ENCODE measurements at regions not wholly inside any gene's neighbourhood (a gene's known extent, or its start where the extent isn't known, plus 50 kb on each side); places are given as distances from the start of the nearest gene placed in this dataset.

DNA sequence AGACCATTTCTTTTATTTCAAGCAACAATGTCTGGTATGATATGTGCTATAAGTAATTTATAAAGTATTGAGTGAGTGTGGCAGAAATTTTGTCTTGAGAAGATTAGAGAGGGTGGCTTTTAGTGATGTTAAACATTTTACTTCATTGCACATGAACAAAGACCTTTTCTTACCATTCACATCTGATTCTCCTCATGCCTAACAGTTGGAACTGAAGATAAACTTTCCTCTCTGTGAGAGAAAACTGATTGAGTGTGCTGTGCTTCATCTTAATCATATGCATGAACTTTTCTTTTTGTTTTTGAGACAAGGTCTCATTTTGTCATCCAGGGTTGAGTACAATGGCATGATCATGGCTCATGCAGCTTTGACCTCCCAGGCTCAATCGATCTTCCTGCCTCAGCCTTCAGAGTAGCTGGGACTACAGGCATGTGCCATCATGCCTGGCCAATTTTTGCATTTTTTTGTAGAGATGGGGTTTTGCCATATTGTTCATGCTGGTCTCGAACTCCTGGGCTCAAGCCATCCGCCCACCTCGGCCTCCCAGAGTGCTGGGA, 377.7 kb upstream of the GOLIM4 start:
- no peak for DNase-seq (ENCODE audit: low read depth in 1 of 2, low spot score in 1 of 2)

DNA sequence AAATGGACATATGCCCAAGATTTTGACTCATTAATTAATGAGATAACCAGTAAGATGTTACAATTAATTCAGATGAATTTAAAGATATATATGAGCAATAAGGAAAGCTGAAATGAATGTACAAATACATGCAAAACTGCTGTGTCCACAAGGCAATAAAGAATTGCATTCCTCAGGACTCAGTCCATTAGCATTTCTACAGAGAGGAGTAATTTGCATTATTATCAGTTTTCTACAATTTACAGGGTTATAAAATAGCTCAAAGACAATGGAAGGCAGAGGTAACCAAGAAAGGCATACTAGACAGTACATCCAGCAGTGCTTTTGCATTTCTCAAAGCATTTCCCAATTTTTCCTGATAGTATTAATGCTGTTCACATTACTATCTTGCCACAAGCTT, 377.1 kb upstream of the GOLIM4 start:
- no peak for DNase-seq (ENCODE audit: low read depth in 1 of 2, low spot score in 1 of 2)

DNA sequence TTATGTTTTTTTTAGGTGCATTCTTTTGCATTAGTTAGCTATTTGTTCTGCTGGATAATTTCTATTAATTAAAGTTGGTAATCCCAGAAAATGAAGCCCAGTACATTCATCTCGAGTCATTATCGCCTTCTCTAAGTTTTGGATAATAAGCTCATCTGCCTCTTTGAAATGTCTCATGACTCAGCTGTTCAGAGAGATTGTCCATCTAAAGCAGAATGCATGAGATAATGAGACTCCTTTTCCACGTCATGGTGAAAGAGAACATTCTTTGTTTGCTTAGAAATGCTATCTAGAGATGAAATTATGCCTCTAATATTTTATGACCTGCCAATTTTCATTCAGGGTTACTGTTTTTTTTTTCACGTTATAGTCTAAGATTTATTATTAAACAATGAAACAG, 374.7 kb upstream of the GOLIM4 start:
- no peak for DNase-seq (ENCODE audit: low read depth in 1 of 2, low spot score in 1 of 2)

DNA sequence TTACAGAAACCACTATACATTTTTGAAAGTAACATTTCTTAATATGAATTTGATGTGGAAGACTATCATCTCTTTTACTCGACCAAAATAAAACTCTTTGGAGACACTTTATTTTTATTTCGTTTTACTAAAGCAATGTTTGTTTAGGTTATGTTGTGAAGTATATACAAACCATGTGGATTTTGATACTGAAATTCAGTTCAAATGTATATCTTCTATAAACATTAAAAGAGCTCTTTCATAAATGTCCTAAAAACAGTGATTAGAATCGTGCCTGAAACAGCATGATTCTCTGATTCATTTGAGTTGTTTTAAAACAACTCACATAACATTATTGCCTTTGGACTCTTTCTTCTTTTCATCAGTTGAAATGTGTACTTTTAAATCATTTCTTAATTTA, 373.7 kb upstream of the GOLIM4 start:
- DNase-seq (ENCODE audit: low read depth in 1 of 2, low spot score in 1 of 2): no peak

DNA sequence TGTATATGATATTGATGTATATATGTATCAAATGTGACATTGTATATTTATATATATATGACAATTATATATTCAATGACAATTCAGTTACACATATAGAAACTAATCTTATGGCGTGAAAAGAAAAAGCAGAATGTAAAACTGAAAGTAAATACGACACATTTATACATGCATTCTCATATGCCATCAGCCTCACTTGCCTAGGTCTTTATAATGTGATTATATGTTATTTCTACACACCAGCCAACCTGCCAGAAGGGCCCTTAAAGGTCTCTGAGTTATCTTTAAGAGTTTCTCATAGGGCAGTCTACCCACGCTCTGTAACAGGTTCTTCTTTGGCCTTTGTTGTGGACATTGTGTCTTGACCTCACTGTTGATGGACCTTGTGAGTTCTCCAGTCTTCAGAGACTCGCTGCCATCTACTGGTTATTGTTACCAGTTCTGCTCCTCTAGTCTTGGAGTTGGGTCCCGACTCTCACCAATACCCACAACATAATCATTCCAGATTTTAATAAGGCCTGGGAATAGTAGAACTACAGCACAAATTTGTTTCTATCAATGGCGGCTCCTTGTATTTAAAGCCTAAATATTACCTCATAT, 371.5 kb upstream of the GOLIM4 start:
- DNase-seq (ENCODE audit: low read depth in 1 of 2, low spot score in 1 of 2): no peak

DNA sequence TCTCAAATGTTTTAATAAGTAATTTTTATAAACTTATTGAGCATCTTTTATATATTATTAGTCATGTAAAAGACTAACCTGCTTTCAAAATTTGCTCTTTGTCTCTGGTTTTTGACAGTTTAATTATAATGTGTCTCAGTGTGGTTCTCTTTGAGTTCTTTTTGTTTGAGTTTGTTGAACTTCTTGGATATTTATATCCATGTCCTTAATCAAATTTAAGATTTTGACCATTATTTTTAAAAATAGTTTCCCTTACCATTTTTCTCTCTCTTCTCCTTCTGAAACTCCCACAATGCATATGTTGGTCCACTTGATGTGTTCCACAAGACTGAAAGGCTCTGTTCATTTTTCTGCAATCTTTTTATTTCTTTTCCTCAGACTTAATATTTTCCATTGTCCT, 366.1 kb upstream of the GOLIM4 start:
- DNase-seq (ENCODE audit: low read depth in 1 of 2, low spot score in 1 of 2): no peak

DNA sequence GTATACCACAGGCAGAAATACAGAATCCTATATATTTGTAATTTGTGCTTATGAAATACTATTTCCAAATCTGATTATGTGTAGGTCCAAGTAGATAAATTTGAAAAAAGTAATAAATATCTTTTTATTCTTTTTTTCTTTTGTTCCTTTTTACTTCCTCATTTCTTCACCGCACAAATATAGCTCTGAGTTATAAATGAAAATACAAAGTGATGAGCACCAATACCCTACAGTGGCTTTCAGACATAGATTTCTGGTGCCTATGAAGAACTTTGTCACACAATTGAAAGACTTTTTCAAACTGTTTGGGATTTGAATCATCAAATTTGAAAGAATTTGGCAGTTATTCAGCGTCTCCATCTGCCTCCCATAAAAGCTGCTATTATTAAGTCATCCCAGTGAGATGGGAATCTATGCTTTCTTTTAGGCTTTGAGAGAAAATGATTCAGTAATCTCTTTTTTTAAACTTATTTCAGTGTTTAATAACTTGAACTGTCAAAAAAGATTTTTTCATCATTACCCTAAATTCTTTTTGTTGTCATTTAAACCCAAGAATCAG, 363.6 kb upstream of the GOLIM4 start:
- DNase-seq (ENCODE audit: low read depth in 1 of 2, low spot score in 1 of 2): no peak

DNA sequence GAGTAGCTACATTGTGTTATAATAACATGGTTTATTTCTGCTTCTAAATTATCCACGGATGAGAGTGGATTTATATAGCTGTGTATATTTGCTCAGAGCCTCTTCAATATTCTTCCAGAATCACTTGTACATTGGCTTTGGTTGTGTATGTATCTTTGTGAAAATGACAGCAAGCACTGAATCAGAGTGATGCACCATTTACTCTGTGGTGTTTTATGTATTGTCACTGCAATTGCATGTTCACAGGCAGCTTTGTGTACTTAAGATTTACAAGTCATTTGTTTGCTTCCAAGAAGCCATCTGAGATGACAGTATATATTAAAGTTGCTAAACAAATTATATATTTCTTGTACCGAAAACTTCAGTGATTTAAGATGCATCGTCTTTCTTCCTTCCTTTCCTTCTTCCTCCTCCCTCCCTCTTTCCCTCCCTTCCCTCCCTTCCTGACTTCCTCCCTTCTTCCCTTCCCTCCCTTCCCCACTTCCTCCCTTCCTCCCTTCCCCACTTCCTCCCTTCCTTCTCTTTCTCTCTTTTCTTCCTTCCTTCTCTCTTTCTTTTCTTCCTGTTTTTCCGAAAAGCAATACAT, 362.3 kb upstream of the GOLIM4 start:
- no peak for DNase-seq (ENCODE audit: low read depth in 1 of 2, low spot score in 1 of 2)

DNA sequence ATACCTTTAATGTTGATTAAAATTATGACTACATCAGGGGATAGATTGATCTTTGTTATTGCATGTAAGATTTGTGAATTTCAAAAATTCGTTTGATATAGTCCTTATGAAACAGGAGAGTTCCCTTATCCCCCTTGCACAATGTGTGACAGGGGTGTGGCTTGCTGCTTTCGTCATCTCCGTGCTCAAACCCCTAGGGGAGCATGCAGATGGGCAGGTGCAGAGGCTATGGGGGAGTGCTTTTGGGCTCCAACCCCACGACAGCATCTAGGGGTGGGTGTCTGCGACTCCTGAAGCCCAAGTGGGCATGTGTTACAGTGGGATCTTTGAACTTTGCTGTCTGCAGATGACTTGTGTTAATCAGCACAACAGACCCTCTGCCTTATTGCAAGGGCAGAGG, 360.1 kb upstream of the GOLIM4 start:
- no peak for DNase-seq (ENCODE audit: low read depth in 1 of 2, low spot score in 1 of 2)

DNA sequence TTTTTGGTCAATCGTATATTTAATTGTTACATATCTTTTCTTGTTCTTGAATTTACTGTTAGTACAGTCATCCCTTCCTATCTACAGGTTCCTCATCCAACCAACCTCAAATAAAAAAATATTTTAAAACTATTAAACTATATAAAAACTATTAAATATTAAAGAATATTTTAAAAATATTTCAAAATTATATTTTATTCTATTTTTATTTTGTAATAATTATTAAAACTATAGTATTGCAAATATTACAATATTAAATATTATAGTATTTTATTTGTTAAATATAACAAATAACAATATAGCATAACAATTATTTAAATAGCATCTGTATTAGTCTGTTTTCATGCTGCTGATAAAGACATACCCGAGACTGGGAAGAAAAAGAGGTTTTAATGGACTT, 357.9 kb upstream of the GOLIM4 start:
- no peak for DNase-seq (ENCODE audit: low read depth in 1 of 2, low spot score in 1 of 2)

DNA sequence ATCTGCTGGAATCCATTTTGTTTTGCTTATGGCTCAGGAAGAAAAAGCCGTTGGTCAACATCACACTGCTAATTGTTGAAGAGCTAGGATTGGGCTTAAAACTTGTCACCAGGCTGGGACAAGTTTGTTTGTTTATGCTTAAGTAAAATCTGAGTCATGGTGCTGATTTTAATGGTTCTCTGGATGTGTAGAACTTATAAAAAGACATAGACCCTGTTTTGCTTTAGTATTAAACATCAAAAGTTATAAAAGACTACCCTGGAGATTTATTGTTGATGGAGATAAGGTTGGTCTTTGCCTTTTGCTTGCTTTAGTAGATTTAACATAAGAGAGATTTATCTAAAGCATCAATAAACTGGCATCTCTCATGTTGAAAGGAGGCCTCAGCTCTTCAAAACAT, 348.2 kb upstream of the GOLIM4 start:
- no peak for DNase-seq (ENCODE audit: low read depth in 1 of 2, low spot score in 1 of 2)

DNA sequence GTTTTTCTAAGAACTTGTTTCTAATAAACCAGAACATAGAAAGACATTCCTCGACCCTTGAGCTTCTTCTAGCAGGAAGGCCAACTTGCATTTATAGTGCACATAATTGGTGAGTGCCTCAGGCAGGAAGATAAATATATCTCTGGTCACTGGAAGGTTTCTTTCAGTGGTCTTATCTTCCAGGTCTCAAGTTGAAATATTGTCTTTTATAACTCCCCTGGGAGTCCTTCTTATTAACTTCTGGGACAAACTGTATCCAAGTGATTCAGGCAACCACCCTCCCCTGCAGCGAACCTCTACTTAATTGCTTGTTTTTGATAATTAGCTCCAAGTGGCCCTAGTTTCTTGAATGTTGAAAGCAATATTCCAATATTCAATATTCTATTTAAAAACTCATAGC, 346.8 kb upstream of the GOLIM4 start:
- DNase-seq (ENCODE audit: low read depth in 1 of 2, low spot score in 1 of 2): no peak

DNA sequence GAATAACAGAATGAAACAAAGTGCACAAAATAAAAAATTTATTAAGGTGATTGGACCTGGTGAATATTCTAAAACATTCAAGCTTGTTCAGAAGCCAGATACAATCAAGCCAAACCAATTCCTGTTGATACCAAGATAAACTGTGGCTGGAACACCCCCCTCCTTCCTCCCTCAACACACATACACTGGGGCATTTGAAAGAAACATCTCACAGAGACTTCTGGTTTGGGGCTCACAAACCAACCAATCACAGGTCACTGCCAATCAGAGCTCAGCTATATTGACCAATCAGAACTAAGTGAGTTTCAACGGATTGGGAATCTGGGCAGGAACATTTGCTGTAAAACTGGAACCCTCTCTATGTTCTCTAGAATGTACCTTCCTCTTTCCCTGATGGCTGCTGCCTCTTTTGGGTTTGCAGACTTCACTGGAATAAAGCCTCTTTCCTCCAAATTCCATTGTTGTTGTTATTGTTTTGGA, 340.6 kb upstream of the GOLIM4 start:
- no peak for DNase-seq (ENCODE audit: low read depth in 1 of 2, low spot score in 1 of 2)

DNA sequence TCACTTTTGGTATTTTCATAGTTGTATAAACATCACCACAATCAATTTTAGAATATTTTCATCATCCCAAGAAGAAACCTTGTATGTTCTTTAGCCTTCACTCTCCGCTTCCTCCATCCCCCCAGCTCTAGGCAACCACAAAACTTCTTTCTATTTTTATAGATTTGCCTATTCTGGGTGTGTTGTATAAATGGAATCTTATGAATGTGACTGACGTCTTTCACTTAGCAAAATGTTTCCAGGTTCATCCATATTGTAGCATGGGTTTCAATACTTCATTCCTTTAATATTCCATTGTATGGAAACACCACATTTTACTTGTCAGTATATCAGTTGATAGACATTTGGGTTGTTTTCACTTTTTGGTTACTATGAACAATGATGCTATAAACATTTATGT, 335.8 kb upstream of the GOLIM4 start:
- no peak for DNase-seq (ENCODE audit: low read depth in 1 of 2, low spot score in 1 of 2)

DNA sequence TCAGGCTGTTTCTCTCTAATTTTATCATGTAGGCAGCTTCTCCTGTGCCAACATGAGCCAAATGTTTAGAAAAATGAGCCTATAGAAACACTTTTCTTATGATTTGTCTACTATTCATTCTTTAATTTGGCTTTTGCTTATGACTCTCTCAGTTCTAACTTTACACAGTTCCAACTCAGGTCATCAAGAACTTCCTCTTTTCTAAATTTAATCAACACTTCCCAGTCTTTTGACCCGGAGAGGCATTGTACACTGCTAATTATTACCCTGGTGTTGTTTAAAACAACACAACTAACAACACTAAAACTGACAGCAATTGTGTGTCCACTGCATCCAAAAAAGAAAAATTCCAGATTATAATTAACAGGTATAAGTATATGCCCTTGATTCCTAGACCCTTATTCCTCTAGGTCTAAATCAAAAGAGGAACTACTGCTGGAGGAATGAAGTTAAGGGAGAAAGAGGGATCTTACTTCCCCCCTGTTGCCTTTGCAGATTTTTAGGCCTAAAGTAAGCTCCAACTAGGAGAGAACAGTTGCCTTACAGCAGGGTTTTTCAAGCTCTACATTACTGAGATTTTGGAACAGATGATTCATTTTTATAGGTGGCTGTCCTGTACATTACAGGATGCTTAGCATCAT, 332.2 kb upstream of the GOLIM4 start:
- DNase-seq (ENCODE audit: low read depth in 1 of 2, low spot score in 1 of 2): no peak

DNA sequence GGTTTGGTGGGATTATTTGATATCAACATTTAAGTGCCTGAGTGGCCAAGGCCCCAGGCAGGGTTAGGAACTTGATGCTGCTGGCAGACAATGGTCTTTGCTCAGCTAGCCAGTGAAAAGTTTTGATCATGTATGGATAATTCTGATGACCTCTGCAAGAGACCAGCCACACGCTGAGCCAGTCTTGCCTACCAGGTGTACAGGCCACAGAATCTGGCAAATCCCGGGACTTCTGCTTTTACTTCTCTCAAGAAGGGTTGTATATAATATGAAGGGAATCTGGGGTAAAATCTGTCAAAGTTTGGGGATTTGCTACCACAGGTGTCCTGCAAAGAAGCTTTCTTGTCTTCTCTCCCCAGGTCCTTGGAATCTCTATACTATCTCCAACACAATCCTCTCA, 331.4 kb upstream of the GOLIM4 start:
- no peak for DNase-seq (ENCODE audit: low read depth in 1 of 2, low spot score in 1 of 2)

DNA sequence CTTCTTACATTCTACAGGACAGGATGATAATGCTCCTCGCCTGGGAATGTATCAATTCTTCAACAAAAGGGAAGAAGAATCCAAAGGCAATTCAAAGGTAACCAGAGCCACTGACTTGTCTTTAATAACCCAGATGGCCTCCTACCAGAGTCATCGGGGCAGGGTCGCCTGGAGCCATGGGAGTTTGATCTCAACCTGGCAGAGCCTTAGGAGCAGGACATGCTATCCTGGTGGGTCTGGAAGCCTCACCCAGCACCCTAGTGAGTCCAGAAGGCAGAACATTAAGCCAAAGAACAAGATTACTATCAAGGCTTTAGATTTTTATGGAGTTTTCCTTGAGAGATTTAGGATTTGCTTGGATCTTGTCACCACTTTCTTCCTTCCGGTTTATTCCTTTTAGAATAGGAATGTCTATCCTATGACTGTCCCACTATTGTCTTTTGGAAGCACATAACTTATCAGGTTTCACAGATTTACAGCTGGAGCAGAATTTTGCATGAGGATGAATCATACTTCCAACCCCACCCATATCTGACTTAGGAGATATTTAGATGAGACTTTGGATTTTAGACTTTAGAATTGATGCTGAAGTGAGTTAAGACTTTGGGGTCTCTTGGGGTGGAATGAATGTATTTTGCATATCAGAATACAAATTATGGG, 330.3 kb upstream of the GOLIM4 start:
- DNase-seq (ENCODE audit: low read depth in 1 of 2, low spot score in 1 of 2): no peak

DNA sequence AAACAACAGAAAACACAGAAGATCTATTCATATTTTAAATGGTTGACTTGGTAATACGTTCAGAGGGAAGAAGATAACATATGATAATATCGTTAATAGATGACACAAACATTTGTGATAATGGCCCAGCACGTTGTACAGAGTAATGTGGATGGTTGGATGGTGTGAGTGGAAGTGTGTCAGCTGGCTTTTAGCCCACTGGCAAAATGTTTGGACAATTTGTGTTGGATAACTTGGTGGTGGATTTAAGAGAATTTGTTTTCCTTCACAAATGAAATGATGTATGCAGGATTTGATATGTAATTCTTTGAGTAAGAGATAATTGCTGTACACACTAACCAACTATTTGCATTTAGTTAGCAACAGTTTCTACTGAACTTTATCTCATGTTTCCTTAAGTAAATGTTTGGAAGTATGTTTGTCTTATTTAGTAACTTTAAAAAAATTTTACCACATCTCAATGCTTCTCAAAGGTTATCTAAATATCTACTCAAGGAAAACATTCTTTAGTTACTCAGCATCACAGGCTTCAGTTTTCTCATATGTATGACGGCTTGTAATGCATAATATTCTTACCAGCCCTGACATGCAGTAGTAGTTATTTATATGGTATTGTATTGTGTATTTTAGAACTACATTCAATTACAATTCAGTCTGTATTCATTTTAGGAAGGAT, 328.5 kb upstream of the GOLIM4 start:
- DNase-seq (ENCODE audit: low read depth in 1 of 2, low spot score in 1 of 2): no peak

DNA sequence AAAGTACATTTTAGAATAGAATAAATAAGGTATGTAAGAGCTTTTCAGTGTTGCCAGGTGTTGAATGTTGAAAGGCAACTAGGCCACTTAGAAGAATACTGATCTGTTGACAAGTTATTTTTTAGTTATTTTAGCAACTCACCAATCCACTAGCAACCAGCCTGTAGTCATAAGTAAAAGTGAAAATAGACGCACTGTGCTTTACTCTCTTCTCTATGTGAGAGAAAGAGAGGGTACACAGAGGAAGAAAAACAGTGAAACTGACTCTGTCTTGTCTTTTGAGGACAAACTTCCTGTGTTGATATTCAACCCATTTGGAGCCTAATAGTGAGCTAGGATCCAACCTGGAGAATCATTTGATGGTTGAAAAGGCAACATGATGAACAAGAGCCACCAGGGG, 327.1 kb upstream of the GOLIM4 start:
- no peak for DNase-seq (ENCODE audit: low read depth in 1 of 2, low spot score in 1 of 2)

DNA sequence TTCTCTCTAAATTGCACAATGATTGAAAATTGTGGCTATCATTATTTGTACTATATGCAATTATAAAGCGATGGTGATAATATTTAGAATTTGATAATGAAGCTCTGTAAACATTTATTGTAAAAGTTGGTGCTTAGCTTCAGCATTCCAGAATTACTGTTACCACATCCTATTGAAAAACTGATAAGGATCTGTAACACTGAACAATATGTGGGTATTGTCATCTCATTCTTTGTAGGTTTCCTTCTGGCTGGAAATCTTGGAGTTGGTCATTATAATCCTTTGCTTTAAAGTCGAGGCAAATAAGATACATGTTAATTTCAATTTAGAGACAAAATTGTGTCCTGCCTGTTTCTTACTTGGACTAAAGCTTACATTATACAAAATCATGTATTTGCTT, 323.4 kb upstream of the GOLIM4 start:
- no peak for DNase-seq (ENCODE audit: low read depth in 1 of 2, low spot score in 1 of 2)

DNA sequence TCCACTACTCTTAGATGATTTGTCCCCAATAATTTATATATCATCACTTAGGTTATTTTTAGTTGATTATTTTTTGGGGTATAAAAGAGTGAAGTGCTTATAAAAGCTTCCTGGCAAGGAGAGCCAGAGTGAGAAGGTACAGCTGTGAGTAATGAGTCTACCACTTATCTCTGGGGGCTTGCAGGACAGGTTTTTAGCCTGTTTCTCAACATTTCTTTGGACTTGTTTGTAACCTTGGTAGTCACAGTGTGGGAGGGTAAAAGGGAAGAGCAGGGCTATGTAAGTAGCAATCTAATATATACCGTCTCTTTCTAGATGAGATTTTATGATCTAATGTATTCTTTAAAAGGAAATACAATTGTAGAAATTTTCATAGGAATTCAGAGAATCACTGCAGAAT, 321.3 kb upstream of the GOLIM4 start:
- DNase-seq (ENCODE audit: low read depth in 1 of 2, low spot score in 1 of 2): no peak
